ENCODE measurements at regions not wholly inside any gene's neighbourhood (a gene's known extent, or its start where the extent isn't known, plus 50 kb on each side); places are given as distances from the start of the nearest gene placed in this dataset.

GRCh38 chr13:97140131-97140530, 82.0 kb upstream of the MBNL2 start:
- DNase-seq (ENCODE audit: low read depth in 6 of 9, low spot score in 9 of 9): no peak
- Histone ChIP-seq H3K4me3 (ENCODE audit: low read length in 2 of 2) (no peak overlapping the region), H3K27me3 (ENCODE audit: control insufficient read depth in 2 of 2, insufficient read depth in 1 of 2, low read length in 1 of 2) (peaks cover 0 to 7% of the 10 kb centered on the region in 2 donors), H3K27ac (ENCODE audit: low read depth in 1 of 2, low read length in 1 of 2) (no peak overlapping the region), H3K4me1 (ENCODE audit: control insufficient read depth in 2 of 2, insufficient read depth in 2 of 2, low read length in 2 of 2) (no peaks in the 10 kb centered on the region), H3K9me3 (ENCODE audit: control insufficient read depth in 2 of 2, insufficient read depth in 1 of 2, low read length in 1 of 2) (no peaks in the 10 kb centered on the region), H3K36me3 (ENCODE audit: control insufficient read depth in 2 of 2, insufficient read depth in 2 of 2, low read length in 1 of 2) (no peaks in the 10 kb centered on the region)
- WGBS: 87% methylated on average over 6 of the region's 6 CpGs

- WGBS: 91% methylated on average over 3 of the region's 3 CpGs
- H3K27me3 ChIP-seq (ENCODE audit: control insufficient read depth in 2 of 2, insufficient read depth in 1 of 2, low read length in 1 of 2): peaks cover 0 to 7% of the 10 kb centered on the region in 2 donors
- H3K4me1 ChIP-seq (ENCODE audit: control insufficient read depth in 2 of 2, insufficient read depth in 2 of 2, low read length in 2 of 2): no peaks in the 10 kb centered on the region
- no peaks in the 10 kb centered on the region for H3K36me3 ChIP-seq (ENCODE audit: control insufficient read depth in 2 of 2, insufficient read depth in 2 of 2, low read length in 1 of 2)
- H3K9me3 ChIP-seq (ENCODE audit: control insufficient read depth in 2 of 2, insufficient read depth in 1 of 2, low read length in 1 of 2): no peaks in the 10 kb centered on the region
- H3K27ac ChIP-seq (ENCODE audit: low read depth in 1 of 2, low read length in 1 of 2): no peak overlapping the region
- no peak overlapping the region for H3K4me3 ChIP-seq (ENCODE audit: low read length in 2 of 2)
- no peak for DNase-seq (ENCODE audit: low read depth in 6 of 9, low spot score in 9 of 9)
Measured at GRCh38 chr13:97140611-97141010, 81.5 kb upstream of the MBNL2 start.

- no peaks in the 10 kb centered on the region for H3K36me3 ChIP-seq (ENCODE audit: control insufficient read depth in 2 of 2, insufficient read depth in 2 of 2, low read length in 1 of 2)
- WGBS: 96% methylated on average over 3 of the region's 3 CpGs
- no peak overlapping the region for H3K4me3 ChIP-seq (ENCODE audit: low read length in 2 of 2)
- peaks cover 0 to 7% of the 10 kb centered on the region in 2 donors for H3K27me3 ChIP-seq (ENCODE audit: control insufficient read depth in 2 of 2, insufficient read depth in 1 of 2, low read length in 1 of 2)
- H3K9me3 ChIP-seq (ENCODE audit: control insufficient read depth in 2 of 2, insufficient read depth in 1 of 2, low read length in 1 of 2): no peaks in the 10 kb centered on the region
- no peaks in the 10 kb centered on the region for H3K4me1 ChIP-seq (ENCODE audit: control insufficient read depth in 2 of 2, insufficient read depth in 2 of 2, low read length in 2 of 2)
- DNase-seq (ENCODE audit: low read depth in 6 of 9, low spot score in 9 of 9): no peak
- H3K27ac ChIP-seq (ENCODE audit: low read depth in 1 of 2, low read length in 1 of 2): no peak overlapping the region
Measured at GRCh38 chr13:97141097-97141496, 81.0 kb upstream of the MBNL2 start.

- WGBS: 63% methylated on average over 5 of the region's 5 CpGs
- Histone ChIP-seq H3K27me3 (ENCODE audit: control insufficient read depth in 2 of 2, insufficient read depth in 1 of 2, low read length in 1 of 2) (peaks cover 0 to 7% of the 10 kb centered on the region in 2 donors), H3K4me3 (ENCODE audit: low read length in 2 of 2) (no peak overlapping the region), H3K9me3 (ENCODE audit: control insufficient read depth in 2 of 2, insufficient read depth in 1 of 2, low read length in 1 of 2) (no peaks in the 10 kb centered on the region), H3K4me1 (ENCODE audit: control insufficient read depth in 2 of 2, insufficient read depth in 2 of 2, low read length in 2 of 2) (no peaks in the 10 kb centered on the region), H3K27ac (ENCODE audit: low read depth in 1 of 2, low read length in 1 of 2) (no peak overlapping the region), H3K36me3 (ENCODE audit: control insufficient read depth in 2 of 2, insufficient read depth in 2 of 2, low read length in 1 of 2) (no peaks in the 10 kb centered on the region)
- no peak for DNase-seq (ENCODE audit: low read depth in 6 of 9, low spot score in 9 of 9)
Measured at GRCh38 chr13:97141564-97142005, 80.5 kb upstream of the MBNL2 start.

GRCh38 chr13:97142452-97142851, 79.7 kb upstream of the MBNL2 start:
- no peak overlapping the region for H3K4me3 ChIP-seq (ENCODE audit: low read length in 2 of 2)
- H3K4me1 ChIP-seq (ENCODE audit: control insufficient read depth in 2 of 2, insufficient read depth in 2 of 2, low read length in 2 of 2): peaks cover 0 to 2% of the 10 kb centered on the region in 2 donors
- no peak overlapping the region for H3K27ac ChIP-seq (ENCODE audit: low read depth in 1 of 2, low read length in 1 of 2)
- no peaks in the 10 kb centered on the region for H3K36me3 ChIP-seq (ENCODE audit: control insufficient read depth in 2 of 2, insufficient read depth in 2 of 2, low read length in 1 of 2)
- peaks cover 0 to 7% of the 10 kb centered on the region in 2 donors for H3K27me3 ChIP-seq (ENCODE audit: control insufficient read depth in 2 of 2, insufficient read depth in 1 of 2, low read length in 1 of 2)
- WGBS: 60% methylated on average over 8 of the region's 8 CpGs
- no peak for DNase-seq (ENCODE audit: low read depth in 6 of 9, low spot score in 9 of 9)
- H3K9me3 ChIP-seq (ENCODE audit: control insufficient read depth in 2 of 2, insufficient read depth in 1 of 2, low read length in 1 of 2): no peaks in the 10 kb centered on the region

- peaks cover 0 to 2% of the 10 kb centered on the region in 2 donors for H3K4me1 ChIP-seq (ENCODE audit: control insufficient read depth in 2 of 2, insufficient read depth in 2 of 2, low read length in 2 of 2)
- WGBS: over 99% methylated on average over 2 of the region's 2 CpGs
- no peak overlapping the region for H3K27ac ChIP-seq (ENCODE audit: low read depth in 1 of 2, low read length in 1 of 2)
- no peak for DNase-seq (ENCODE audit: low read depth in 6 of 9, low spot score in 9 of 9)
- H3K36me3 ChIP-seq (ENCODE audit: control insufficient read depth in 2 of 2, insufficient read depth in 2 of 2, low read length in 1 of 2): no peaks in the 10 kb centered on the region
- H3K27me3 ChIP-seq (ENCODE audit: control insufficient read depth in 2 of 2, insufficient read depth in 1 of 2, low read length in 1 of 2): peaks cover 0 to 7% of the 10 kb centered on the region in 2 donors
- no peak overlapping the region for H3K4me3 ChIP-seq (ENCODE audit: low read length in 2 of 2)
- no peaks in the 10 kb centered on the region for H3K9me3 ChIP-seq (ENCODE audit: control insufficient read depth in 2 of 2, insufficient read depth in 1 of 2, low read length in 1 of 2)
Measured at GRCh38 chr13:97145057-97145456, 77.1 kb upstream of the MBNL2 start.

GRCh38 chr13:97148894-97149293, 73.2 kb upstream of the MBNL2 start:
- 94% methylated on average over 4 of the region's 4 CpGs for WGBS
- H3K36me3 ChIP-seq (ENCODE audit: control insufficient read depth in 2 of 2, insufficient read depth in 2 of 2, low read length in 1 of 2): no peaks in the 10 kb centered on the region
- no peak for DNase-seq (ENCODE audit: low read depth in 6 of 9, low spot score in 9 of 9)
- H3K4me1 ChIP-seq (ENCODE audit: control insufficient read depth in 2 of 2, insufficient read depth in 2 of 2, low read length in 2 of 2): peaks cover 0 to 2% of the 10 kb centered on the region in 2 donors
- H3K27ac ChIP-seq (ENCODE audit: low read depth in 1 of 2, low read length in 1 of 2): peak overlapping the region in 1 of 2 donors; percentile 28
- H3K9me3 ChIP-seq (ENCODE audit: control insufficient read depth in 2 of 2, insufficient read depth in 1 of 2, low read length in 1 of 2): no peaks in the 10 kb centered on the region
- H3K4me3 ChIP-seq (ENCODE audit: low read length in 2 of 2): no peak overlapping the region
- no peaks in the 10 kb centered on the region for H3K27me3 ChIP-seq (ENCODE audit: control insufficient read depth in 2 of 2, insufficient read depth in 1 of 2, low read length in 1 of 2)

GRCh38 chr13:97160421-97160820, 61.7 kb upstream of the MBNL2 start:
- no peak overlapping the region for H3K4me3 ChIP-seq (ENCODE audit: low read length in 2 of 2)
- no peak for DNase-seq (ENCODE audit: low read depth in 6 of 9, low spot score in 9 of 9)
- H3K27me3 ChIP-seq (ENCODE audit: control insufficient read depth in 2 of 2, insufficient read depth in 1 of 2, low read length in 1 of 2): no peaks in the 10 kb centered on the region
- H3K27ac ChIP-seq (ENCODE audit: low read depth in 1 of 2, low read length in 1 of 2): no peak overlapping the region
- 99% methylated on average over 2 of the region's 2 CpGs for WGBS
- H3K9me3 ChIP-seq (ENCODE audit: control insufficient read depth in 2 of 2, insufficient read depth in 1 of 2, low read length in 1 of 2): no peaks in the 10 kb centered on the region
- no peaks in the 10 kb centered on the region for H3K36me3 ChIP-seq (ENCODE audit: control insufficient read depth in 2 of 2, insufficient read depth in 2 of 2, low read length in 1 of 2)
- no peaks in the 10 kb centered on the region for H3K4me1 ChIP-seq (ENCODE audit: control insufficient read depth in 2 of 2, insufficient read depth in 2 of 2, low read length in 2 of 2)

- H3K9me3 ChIP-seq (ENCODE audit: control insufficient read depth in 2 of 2, insufficient read depth in 1 of 2, low read length in 1 of 2): no peaks in the 10 kb centered on the region
- no peaks in the 10 kb centered on the region for H3K36me3 ChIP-seq (ENCODE audit: control insufficient read depth in 2 of 2, insufficient read depth in 2 of 2, low read length in 1 of 2)
- WGBS: 88% methylated on average over 5 of the region's 5 CpGs
- no peak for DNase-seq (ENCODE audit: low read depth in 6 of 9, low spot score in 9 of 9)
- no peak overlapping the region for H3K4me3 ChIP-seq (ENCODE audit: low read length in 2 of 2)
- no peak overlapping the region for H3K27ac ChIP-seq (ENCODE audit: low read depth in 1 of 2, low read length in 1 of 2)
- no peaks in the 10 kb centered on the region for H3K27me3 ChIP-seq (ENCODE audit: control insufficient read depth in 2 of 2, insufficient read depth in 1 of 2, low read length in 1 of 2)
- H3K4me1 ChIP-seq (ENCODE audit: control insufficient read depth in 2 of 2, insufficient read depth in 2 of 2, low read length in 2 of 2): no peaks in the 10 kb centered on the region
Measured at GRCh38 chr13:97161582-97162231, 60.4 kb upstream of the MBNL2 start.
